B cell (primary cell): ENCODE measurements at regions not wholly inside any gene's neighbourhood (a gene's known extent, or its start where the extent isn't known, plus 50 kb on each side); places are given as distances from the start of the nearest gene placed in this dataset.

Source experiments
- ATAC-seq: fragments of 200-7000 bp; cut with Tn5 transposase; one replicate; pipeline ENCODE4 v1.10.0; 2021; ENCODE audit warnings: low read depth, mild to moderate bottlenecking, moderate number of reproducible peaks, moderate library complexity
- CTCF ChIA-PET: fragments of 350-600 bp; sonication (Branson Sonifier 250); formaldehyde crosslinking; loops from one replicate; lab custom pipeline; 2021; ENCODE audit warnings: antibody characterized with exemption, inconsistent platforms; lab: Charles Lee
- POLR2A ChIA-PET: fragments of 350-600 bp; sonication (Branson Sonifier 250); formaldehyde crosslinking; loops from one replicate; lab custom pipeline; 2021; ENCODE audit warnings: antibody characterized with exemption; lab: Charles Lee
- DNase-seq: peaks from one replicate; pipeline ENCODE4 v3.0.0; 2013
- H2AFZ ChIP-seq: 2 replicates; pipeline ENCODE4 v1.6.1; 2012; ENCODE audit warnings: mild to moderate bottlenecking, low read depth, low read length; ENCODE audit not compliant: insufficient read depth, poor library complexity, severe bottlenecking
- H3K27ac ChIP-seq, 2 donors: 1 replicate in 1 of 2; 2 replicates in 1 of 2; pipeline ENCODE4 v1.5.1; 2012 to 2013; ENCODE audit warnings: low read length in 2 of 2, mild to moderate bottlenecking in 2 of 2, moderate library complexity in 1 of 2
- H3K27me3 ChIP-seq, 4 experiments: fragments of 200-600 bp in 1 of 4; sonication (generic) in 1 of 4; replicated peaks in 1 of 4; 1 replicate in 2 of 4; 2 replicates in 2 of 4; pipeline versions ENCODE4 v1.6.1 to v1.7.0; 2013 to 2016; ENCODE audit warnings: low read length in 3 of 4, mild to moderate bottlenecking in 2 of 4, mixed read lengths in 1 of 4, moderate library complexity in 1 of 4; ENCODE audit not compliant: insufficient read depth in 4 of 4, control insufficient read depth in 3 of 4; ENCODE audit errors: control extremely low read depth in 1 of 4
- H3K36me3 ChIP-seq, 2 experiments: replicated peaks in 1 of 2; 1 replicate in 1 of 2; 2 replicates in 1 of 2; pipeline versions ENCODE4 v1.6.1 to v1.7.1; 2013; ENCODE audit warnings: low read length in 1 of 2; ENCODE audit not compliant: insufficient read depth in 2 of 2, control insufficient read depth in 1 of 2; ENCODE audit errors: control extremely low read depth in 1 of 2, extremely low read depth in 1 of 2
- H3K4me1 ChIP-seq, 2 donors: fragments of 200-600 bp in 1 of 2; sonication (generic) in 1 of 2; 1 replicate in 1 of 2; 2 replicates in 1 of 2; pipeline versions ENCODE4 v1.5.1 to v1.6.1; 2013 to 2017; ENCODE audit warnings: low read length in 2 of 2; ENCODE audit not compliant: control insufficient read depth in 2 of 2, insufficient read depth in 2 of 2
- H3K4me2 ChIP-seq: replicated peaks from 2 replicates; pipeline ENCODE3; 2012; ENCODE audit warnings: mild to moderate bottlenecking, low read depth, low read length; ENCODE audit not compliant: poor library complexity, severe bottlenecking
- H3K4me3 ChIP-seq, 5 experiments: fragments of 200-600 bp in 1 of 5; sonication (generic) in 1 of 5; 1 replicate in 3 of 5; 2 replicates in 2 of 5; pipeline versions ENCODE4 v1.5.1 to v1.7.0; 2011 to 2016; ENCODE audit warnings: low read length in 4 of 5, mild to moderate bottlenecking in 4 of 5, low read depth in 2 of 5, control low read depth in 1 of 5, moderate library complexity in 1 of 5; ENCODE audit not compliant: insufficient read depth in 1 of 5; ENCODE audit errors: control extremely low read depth in 1 of 5, extremely low read depth in 1 of 5
- H3K79me2 ChIP-seq: fragments of 200-600 bp; sonication (generic); one replicate; pipeline ENCODE4 v1.6.0; 2016; ENCODE audit warnings: low read length; ENCODE audit not compliant: control insufficient read depth, insufficient read depth
- H3K9ac ChIP-seq: fragments of 200-600 bp; sonication (generic); 2 replicates; pipeline ENCODE4 v1.6.1; 2017; ENCODE audit warnings: mild to moderate bottlenecking, low read length, moderate library complexity
- H3K9me3 ChIP-seq, 3 donors: one replicate each; pipeline versions ENCODE4 v1.6.1 to v1.7.1; 2013; ENCODE audit warnings: low read length in 2 of 3; ENCODE audit not compliant: control insufficient read depth in 2 of 3, insufficient read depth in 1 of 3; ENCODE audit errors: control extremely low read depth in 1 of 3
- H4K20me1 ChIP-seq: 2 replicates; pipeline ENCODE4 v1.6.0; 2012; ENCODE audit warnings: mild to moderate bottlenecking, low read length; ENCODE audit not compliant: insufficient read depth, control insufficient read depth, poor library complexity, severe bottlenecking
- H3K27ac Mint-ChIP-seq: one replicate; pipeline ENCODE4 v1.8.0; 2021; ENCODE audit warnings: mixed read lengths
- H3K27me3 Mint-ChIP-seq: one replicate; pipeline ENCODE4 v1.8.0; 2021; ENCODE audit warnings: mixed read lengths
- H3K4me1 Mint-ChIP-seq: one replicate; pipeline ENCODE4 v1.8.0; 2021; ENCODE audit warnings: mixed read lengths
- H3K4me3 Mint-ChIP-seq: one replicate; pipeline ENCODE4 v1.8.0; 2021; ENCODE audit warnings: mixed read lengths
- H3K9me3 Mint-ChIP-seq: one replicate; pipeline ENCODE4 v1.8.0; 2022; ENCODE audit warnings: mixed read lengths; ENCODE audit not compliant: insufficient read depth
- EZH2 ChIP-seq: IDR thresholded peaks from 2 replicates; pipeline ENCODE4 v1.6.1; 2012; ENCODE audit warnings: borderline replicate concordance, low read depth, mild to moderate bottlenecking, moderate library complexity, low read length; ENCODE audit not compliant: insufficient read depth, poor library complexity, severe bottlenecking
- WGBS: methylation state at CpG from one replicate; pipeline ENCODE4 v1.1.5; 2013; ENCODE audit warnings: missing lambda C conversion rate; ENCODE audit not compliant: insufficient coverage; 5-methylcytosine and 5-hydroxymethylcytosine counted together
- intact Hi-C: fragments of 100-400 bp; cut with micrococcal nuclease; formaldehyde crosslinking; loops from one replicate; pipeline ENCODE4 v1.10.0; 2022
- TF ChIP-seq, protein P1 (sequence below): fragments of 200-600 bp; IDR thresholded peaks from one replicate; pipeline ENCODE4 v1.8.0; 2022; ENCODE audit warnings: antibody characterized with exemption, mild to moderate bottlenecking

DNA sequence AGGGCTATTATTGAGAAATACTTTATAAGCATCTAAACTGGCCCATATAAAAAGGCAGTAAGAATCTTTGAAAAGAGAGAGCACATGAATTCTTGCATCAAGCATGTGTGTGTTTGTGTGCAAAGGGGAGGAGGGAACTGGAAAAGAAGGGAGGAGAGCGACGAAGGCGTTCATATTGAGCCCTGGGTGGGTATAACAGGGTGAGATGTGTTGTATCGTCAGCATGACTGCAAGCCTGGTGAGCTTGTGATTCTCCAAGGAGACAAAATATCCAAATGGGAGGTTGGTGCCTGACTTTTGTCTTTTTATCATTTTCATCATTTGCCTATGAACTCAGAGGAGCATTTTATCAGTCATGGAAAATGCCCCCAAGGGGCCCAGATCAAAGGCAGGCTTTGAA, 70.8 kb upstream of the PMFBP1 start:
- Histone ChIP-seq H3K27me3 (no peaks in the 10 kb centered on the region), H3K79me2 (no peaks in the 10 kb centered on the region), H3K9ac (no peak overlapping the region), H3K4me1 (no peaks in the 10 kb centered on the region), H2AFZ (no peak overlapping the region), H3K4me2 (no peak overlapping the region), H4K20me1 (no peaks in the 10 kb centered on the region), H3K36me3 (no peaks in the 10 kb centered on the region), H3K9me3 (no peaks in the 10 kb centered on the region), H3K4me3 (no peak overlapping the region), H3K27ac (no peak overlapping the region)
- TF ChIP-seq, protein P1, sequence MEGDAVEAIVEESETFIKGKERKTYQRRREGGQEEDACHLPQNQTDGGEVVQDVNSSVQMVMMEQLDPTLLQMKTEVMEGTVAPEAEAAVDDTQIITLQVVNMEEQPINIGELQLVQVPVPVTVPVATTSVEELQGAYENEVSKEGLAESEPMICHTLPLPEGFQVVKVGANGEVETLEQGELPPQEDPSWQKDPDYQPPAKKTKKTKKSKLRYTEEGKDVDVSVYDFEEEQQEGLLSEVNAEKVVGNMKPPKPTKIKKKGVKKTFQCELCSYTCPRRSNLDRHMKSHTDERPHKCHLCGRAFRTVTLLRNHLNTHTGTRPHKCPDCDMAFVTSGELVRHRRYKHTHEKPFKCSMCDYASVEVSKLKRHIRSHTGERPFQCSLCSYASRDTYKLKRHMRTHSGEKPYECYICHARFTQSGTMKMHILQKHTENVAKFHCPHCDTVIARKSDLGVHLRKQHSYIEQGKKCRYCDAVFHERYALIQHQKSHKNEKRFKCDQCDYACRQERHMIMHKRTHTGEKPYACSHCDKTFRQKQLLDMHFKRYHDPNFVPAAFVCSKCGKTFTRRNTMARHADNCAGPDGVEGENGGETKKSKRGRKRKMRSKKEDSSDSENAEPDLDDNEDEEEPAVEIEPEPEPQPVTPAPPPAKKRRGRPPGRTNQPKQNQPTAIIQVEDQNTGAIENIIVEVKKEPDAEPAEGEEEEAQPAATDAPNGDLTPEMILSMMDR = no peak
- TF ChIP-seq EZH2 = no peak
- intact Hi-C loops = no loop called here
- no peak overlapping the region for H3K27ac Mint-ChIP-seq
- 100% methylated on average over 4 of the region's 4 CpGs for WGBS
- ChIA-PET CTCF (interaction anchor here (0.7 kb wide), 1 partner anchor 590 kb away, joined by 3 read pairs; no protein-coding TSS in a partner anchor), POLR2A (no interaction called here)
- H3K27me3 Mint-ChIP-seq = no peaks in the 10 kb centered on the region
- no peak for ATAC-seq
- H3K4me1 Mint-ChIP-seq = no peaks in the 10 kb centered on the region
- H3K4me3 Mint-ChIP-seq = no peak overlapping the region
- no peak for DNase-seq
- H3K9me3 Mint-ChIP-seq = no peaks in the 10 kb centered on the region

DNA sequence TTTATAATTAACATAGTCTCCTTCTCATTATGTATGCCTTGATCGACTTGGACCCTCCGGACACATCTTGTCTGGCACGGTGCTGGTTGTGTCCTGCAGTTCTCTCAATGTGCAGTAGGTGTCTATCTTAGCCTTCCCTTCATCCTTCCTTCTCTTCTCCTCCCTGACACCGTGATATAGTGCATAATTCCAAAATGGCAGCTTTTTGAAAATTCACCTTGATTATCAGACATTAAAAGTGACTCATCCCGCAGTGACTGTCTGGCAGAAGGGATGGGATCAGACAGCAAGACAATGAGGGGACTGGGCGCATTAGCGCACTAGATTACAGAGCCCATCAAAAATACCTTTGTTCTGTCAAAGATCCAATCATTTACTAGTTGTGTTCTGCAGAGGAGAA, 70.0 kb upstream of the PMFBP1 start:
- Histone ChIP-seq H3K9me3 (no peaks in the 10 kb centered on the region), H3K4me2 (no peak overlapping the region), H3K27ac (no peak overlapping the region), H3K9ac (no peak overlapping the region), H3K4me1 (no peaks in the 10 kb centered on the region), H3K79me2 (no peaks in the 10 kb centered on the region), H3K36me3 (no peaks in the 10 kb centered on the region), H3K4me3 (no peak overlapping the region), H2AFZ (no peak overlapping the region), H4K20me1 (no peaks in the 10 kb centered on the region), H3K27me3 (no peaks in the 10 kb centered on the region)
- 35% methylated on average over 5 of the region's 7 CpGs for WGBS
- Mint-ChIP-seq H3K4me3 (no peak overlapping the region), H3K9me3 (no peaks in the 10 kb centered on the region), H3K4me1 (no peaks in the 10 kb centered on the region), H3K27ac (no peak overlapping the region), H3K27me3 (no peaks in the 10 kb centered on the region)
- no peak for ATAC-seq
- no peak for TF ChIP-seq EZH2
- TF ChIP-seq, protein P1 = peak; percentile 23
- CTCF ChIA-PET = interaction anchor here (0.7 kb wide), 1 partner anchor 591 kb away, joined by 3 read pairs; no protein-coding TSS in a partner anchor
- intact Hi-C loops = no loop called here
- POLR2A ChIA-PET = no interaction called here
- no peak for DNase-seq
